GM12874 (cell line): ENCODE measurements at regions not wholly inside any gene's neighbourhood (a gene's known extent, or its start where the extent isn't known, plus 50 kb on each side); places are given as distances from the start of the nearest gene placed in this dataset.

ENCODE experiments used
- TF ChIP-seq, protein P1 (sequence below): IDR thresholded peaks from 2 replicates; pipeline ENCODE4 v1.5.1; 2011; ENCODE audit warnings: low read depth, mild to moderate bottlenecking, control low read depth, low read length, moderate library complexity; ENCODE audit not compliant: insufficient read depth

DNA sequence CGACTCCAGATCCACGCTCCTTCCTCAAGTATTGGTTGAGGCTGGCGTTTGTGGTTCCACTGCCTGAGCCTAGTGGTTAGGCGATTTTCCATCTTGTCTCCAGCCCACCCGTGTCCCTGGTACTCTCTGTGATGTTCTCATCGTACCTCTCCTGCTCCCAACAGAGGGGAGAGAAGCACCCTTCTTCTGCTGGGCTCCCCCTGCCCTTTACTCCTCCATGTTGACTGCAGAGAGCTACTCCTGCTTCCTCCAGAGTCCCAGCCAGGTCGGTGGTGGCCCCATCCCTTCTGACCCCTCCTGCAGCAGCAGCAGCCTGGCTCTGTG is 164.0 kb upstream of the BCOR start:
- TF ChIP-seq, protein P1, sequence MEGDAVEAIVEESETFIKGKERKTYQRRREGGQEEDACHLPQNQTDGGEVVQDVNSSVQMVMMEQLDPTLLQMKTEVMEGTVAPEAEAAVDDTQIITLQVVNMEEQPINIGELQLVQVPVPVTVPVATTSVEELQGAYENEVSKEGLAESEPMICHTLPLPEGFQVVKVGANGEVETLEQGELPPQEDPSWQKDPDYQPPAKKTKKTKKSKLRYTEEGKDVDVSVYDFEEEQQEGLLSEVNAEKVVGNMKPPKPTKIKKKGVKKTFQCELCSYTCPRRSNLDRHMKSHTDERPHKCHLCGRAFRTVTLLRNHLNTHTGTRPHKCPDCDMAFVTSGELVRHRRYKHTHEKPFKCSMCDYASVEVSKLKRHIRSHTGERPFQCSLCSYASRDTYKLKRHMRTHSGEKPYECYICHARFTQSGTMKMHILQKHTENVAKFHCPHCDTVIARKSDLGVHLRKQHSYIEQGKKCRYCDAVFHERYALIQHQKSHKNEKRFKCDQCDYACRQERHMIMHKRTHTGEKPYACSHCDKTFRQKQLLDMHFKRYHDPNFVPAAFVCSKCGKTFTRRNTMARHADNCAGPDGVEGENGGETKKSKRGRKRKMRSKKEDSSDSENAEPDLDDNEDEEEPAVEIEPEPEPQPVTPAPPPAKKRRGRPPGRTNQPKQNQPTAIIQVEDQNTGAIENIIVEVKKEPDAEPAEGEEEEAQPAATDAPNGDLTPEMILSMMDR, result no peak

DNA sequence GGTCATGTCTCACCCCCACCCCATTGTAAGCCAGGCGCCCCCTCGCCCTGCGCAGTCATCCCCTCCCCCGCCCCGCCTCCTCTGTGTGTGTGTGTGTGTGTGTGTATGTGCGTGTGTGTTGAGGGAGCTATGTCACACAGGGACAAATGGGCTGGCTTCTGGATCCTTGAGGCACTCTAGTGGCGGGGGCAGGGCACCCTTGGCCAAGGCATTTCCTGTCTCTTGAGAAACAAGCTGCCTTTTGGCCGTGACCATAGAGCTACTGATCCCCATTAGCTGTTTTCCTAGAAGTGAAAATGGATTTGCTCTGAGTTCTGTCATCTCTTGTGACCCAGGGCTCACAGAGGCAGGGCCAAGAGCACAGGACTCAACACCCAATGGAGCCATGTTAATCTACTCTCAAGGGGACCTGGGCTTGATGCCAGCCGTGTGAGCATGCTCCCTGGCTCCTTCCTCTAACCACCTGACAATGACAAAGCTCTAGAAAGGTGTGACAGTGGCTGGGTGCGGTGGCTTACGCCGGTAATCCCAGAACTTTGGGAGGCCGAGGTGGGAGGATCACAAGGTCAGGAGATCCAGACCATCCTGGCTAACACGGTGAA is 162.5 kb upstream of the BCOR start:
- TF ChIP-seq, protein P1, result no peak

DNA sequence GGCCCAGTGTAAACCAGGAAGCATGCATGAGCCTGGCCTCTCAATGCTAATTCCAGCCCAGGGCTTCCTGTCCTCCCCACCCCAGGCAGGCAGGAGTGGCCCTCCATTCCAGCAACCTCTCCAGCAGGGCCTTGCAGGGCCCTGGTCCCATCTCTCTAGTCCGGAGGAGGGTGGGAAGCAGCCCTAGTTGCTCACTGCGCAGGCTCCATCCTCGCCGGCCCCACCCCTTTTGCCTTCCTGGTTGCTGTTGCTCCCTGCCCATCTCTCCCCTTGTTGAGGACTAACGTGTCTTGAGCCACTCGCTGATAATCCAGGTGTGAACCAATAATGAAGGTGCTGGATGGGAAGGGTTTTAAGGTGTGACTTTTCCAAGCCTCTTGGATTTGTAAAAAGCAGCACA is 161.2 kb upstream of the BCOR start:
- TF ChIP-seq, protein P1, result no peak

DNA sequence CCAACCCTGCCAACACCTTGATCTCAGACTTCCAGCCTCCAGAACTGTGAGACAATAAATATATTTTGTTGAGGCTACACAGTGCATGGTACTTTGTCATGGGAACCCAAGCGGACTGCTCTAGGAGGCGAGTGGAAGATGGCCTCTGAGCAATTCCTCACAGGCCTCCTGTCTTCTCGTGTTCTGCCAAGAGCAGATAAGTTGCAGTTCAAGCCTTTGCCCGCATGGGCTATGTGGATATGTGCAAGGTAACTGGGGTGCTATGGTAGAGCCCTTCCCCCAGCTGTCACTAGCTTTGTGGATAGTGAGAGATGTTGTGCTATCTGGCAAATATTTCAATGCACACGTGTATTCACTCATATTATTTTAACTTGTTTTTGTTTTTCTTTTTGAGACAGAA is 156.0 kb upstream of the BCOR start:
- TF ChIP-seq, protein P1, result no peak

DNA sequence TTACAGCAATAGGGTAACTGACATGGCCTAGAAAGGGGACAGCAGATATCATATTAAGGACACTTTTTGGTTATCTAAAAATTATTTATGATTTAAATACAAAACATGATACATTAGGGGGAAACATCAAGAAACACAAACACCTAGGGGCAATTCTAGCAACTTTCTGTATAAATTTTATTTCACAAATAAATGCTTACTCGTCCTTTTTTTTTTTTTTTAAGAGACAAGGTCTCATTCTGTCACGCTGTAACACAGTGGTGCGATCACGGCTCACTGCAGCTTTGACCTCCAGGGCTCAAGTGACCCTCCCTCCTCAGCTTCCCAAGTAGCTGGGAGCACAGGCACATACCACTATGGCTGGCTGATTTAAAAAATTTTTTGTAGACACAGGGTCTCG is 151.8 kb upstream of the BCOR start:
- TF ChIP-seq, protein P1, result no peak

DNA sequence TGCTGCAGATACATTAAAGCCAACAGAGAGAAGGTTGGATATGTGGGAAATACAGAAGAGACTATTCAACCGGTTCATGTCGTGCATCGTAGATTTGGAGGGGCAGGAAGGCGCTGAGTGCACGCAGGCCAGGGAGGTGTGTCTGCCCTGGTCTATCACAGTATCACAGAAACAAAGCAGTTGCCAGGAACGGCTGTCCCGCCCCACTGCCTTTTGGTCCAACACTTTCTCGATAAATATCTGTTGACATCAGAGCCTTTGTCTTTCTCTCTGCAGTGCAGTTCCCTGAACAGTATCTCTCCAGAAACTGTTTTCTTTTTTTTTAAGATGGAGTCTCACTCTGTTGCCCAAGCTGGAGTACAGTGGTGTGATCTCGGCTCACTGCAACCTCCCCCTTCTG is 151.1 kb upstream of the BCOR start:
- TF ChIP-seq, protein P1, result no peak

DNA sequence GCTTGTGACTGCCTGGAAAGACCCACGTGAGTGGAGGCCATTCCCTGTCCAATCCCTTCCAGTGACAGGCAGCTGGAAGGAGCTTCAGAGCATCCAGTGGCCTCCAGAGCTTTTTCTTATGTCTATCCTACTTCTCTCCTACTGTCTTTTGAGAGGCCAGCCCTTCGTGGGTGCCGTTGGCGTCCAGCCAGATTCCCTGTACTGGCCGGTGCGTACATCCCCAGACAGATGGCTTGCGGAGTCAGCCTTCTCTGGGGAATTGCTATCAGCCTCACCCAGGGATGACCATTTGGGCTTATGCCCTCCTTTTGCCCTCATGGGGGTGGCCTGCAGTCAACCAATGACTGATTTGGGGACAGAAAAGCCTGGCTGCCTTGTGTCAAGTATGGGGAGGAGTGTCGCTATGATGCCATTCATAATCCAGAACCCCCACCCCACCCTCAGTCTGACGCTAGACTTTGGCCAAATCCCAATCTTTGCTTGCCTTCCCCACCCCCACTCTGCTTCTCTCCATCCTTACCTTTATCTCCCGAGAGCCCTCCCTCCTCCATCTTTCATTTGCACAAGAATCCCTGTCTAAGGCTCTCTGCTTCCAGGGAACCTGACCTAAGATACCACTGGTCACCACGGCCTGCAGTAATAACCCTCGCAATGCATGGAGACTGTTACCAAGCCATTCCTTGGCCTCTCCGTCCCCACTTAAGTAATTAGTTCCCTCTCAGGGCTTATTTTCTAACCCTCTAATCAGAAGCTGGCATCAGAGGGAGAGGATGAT is 150.3 kb upstream of the BCOR start:
- TF ChIP-seq, protein P1, result no peak
